B cell (primary cell): ENCODE measurements at regions not wholly inside any gene's neighbourhood (a gene's known extent, or its start where the extent isn't known, plus 50 kb on each side); places are given as distances from the start of the nearest gene placed in this dataset.

Experiments used
- ATAC-seq: fragments of 200-7000 bp; cut with Tn5 transposase; one replicate; pipeline ENCODE4 v1.10.0; 2021; ENCODE audit warnings: low read depth, mild to moderate bottlenecking, moderate number of reproducible peaks, moderate library complexity
- CTCF ChIA-PET: fragments of 350-600 bp; sonication (Branson Sonifier 250); formaldehyde crosslinking; loops from one replicate; lab custom pipeline; 2021; ENCODE audit warnings: antibody characterized with exemption, inconsistent platforms; lab: Charles Lee
- POLR2A ChIA-PET: fragments of 350-600 bp; sonication (Branson Sonifier 250); formaldehyde crosslinking; loops from one replicate; lab custom pipeline; 2021; ENCODE audit warnings: antibody characterized with exemption; lab: Charles Lee
- DNase-seq: peaks from one replicate; pipeline ENCODE4 v3.0.0; 2013
- H2AFZ ChIP-seq: 2 replicates; pipeline ENCODE4 v1.6.1; 2012; ENCODE audit warnings: mild to moderate bottlenecking, low read depth, low read length; ENCODE audit not compliant: insufficient read depth, poor library complexity, severe bottlenecking
- H3K27ac ChIP-seq, 2 donors: 1 replicate in 1 of 2; 2 replicates in 1 of 2; pipeline ENCODE4 v1.5.1; 2012 to 2013; ENCODE audit warnings: low read length in 2 of 2, mild to moderate bottlenecking in 2 of 2, moderate library complexity in 1 of 2
- H3K27me3 ChIP-seq, 4 experiments: fragments of 200-600 bp in 1 of 4; sonication (generic) in 1 of 4; replicated peaks in 1 of 4; 1 replicate in 2 of 4; 2 replicates in 2 of 4; pipeline versions ENCODE4 v1.6.1 to v1.7.0; 2013 to 2016; ENCODE audit warnings: low read length in 3 of 4, mild to moderate bottlenecking in 2 of 4, mixed read lengths in 1 of 4, moderate library complexity in 1 of 4; ENCODE audit not compliant: insufficient read depth in 4 of 4, control insufficient read depth in 3 of 4; ENCODE audit errors: control extremely low read depth in 1 of 4
- H3K36me3 ChIP-seq, 2 experiments: replicated peaks in 1 of 2; 1 replicate in 1 of 2; 2 replicates in 1 of 2; pipeline versions ENCODE4 v1.6.1 to v1.7.1; 2013; ENCODE audit warnings: low read length in 1 of 2; ENCODE audit not compliant: insufficient read depth in 2 of 2, control insufficient read depth in 1 of 2; ENCODE audit errors: control extremely low read depth in 1 of 2, extremely low read depth in 1 of 2
- H3K4me1 ChIP-seq, 2 donors: fragments of 200-600 bp in 1 of 2; sonication (generic) in 1 of 2; 1 replicate in 1 of 2; 2 replicates in 1 of 2; pipeline versions ENCODE4 v1.5.1 to v1.6.1; 2013 to 2017; ENCODE audit warnings: low read length in 2 of 2; ENCODE audit not compliant: control insufficient read depth in 2 of 2, insufficient read depth in 2 of 2
- H3K4me2 ChIP-seq: replicated peaks from 2 replicates; pipeline ENCODE3; 2012; ENCODE audit warnings: mild to moderate bottlenecking, low read depth, low read length; ENCODE audit not compliant: poor library complexity, severe bottlenecking
- H3K4me3 ChIP-seq, 5 experiments: fragments of 200-600 bp in 1 of 5; sonication (generic) in 1 of 5; 1 replicate in 3 of 5; 2 replicates in 2 of 5; pipeline versions ENCODE4 v1.5.1 to v1.7.0; 2011 to 2016; ENCODE audit warnings: low read length in 4 of 5, mild to moderate bottlenecking in 4 of 5, low read depth in 2 of 5, control low read depth in 1 of 5, moderate library complexity in 1 of 5; ENCODE audit not compliant: insufficient read depth in 1 of 5; ENCODE audit errors: control extremely low read depth in 1 of 5, extremely low read depth in 1 of 5
- H3K79me2 ChIP-seq: fragments of 200-600 bp; sonication (generic); one replicate; pipeline ENCODE4 v1.6.0; 2016; ENCODE audit warnings: low read length; ENCODE audit not compliant: control insufficient read depth, insufficient read depth
- H3K9ac ChIP-seq: fragments of 200-600 bp; sonication (generic); 2 replicates; pipeline ENCODE4 v1.6.1; 2017; ENCODE audit warnings: mild to moderate bottlenecking, low read length, moderate library complexity
- H3K9me3 ChIP-seq, 3 donors: one replicate each; pipeline versions ENCODE4 v1.6.1 to v1.7.1; 2013; ENCODE audit warnings: low read length in 2 of 3; ENCODE audit not compliant: control insufficient read depth in 2 of 3, insufficient read depth in 1 of 3; ENCODE audit errors: control extremely low read depth in 1 of 3
- H4K20me1 ChIP-seq: 2 replicates; pipeline ENCODE4 v1.6.0; 2012; ENCODE audit warnings: mild to moderate bottlenecking, low read length; ENCODE audit not compliant: insufficient read depth, control insufficient read depth, poor library complexity, severe bottlenecking
- H3K27ac Mint-ChIP-seq: one replicate; pipeline ENCODE4 v1.8.0; 2021; ENCODE audit warnings: mixed read lengths
- H3K27me3 Mint-ChIP-seq: one replicate; pipeline ENCODE4 v1.8.0; 2021; ENCODE audit warnings: mixed read lengths
- H3K4me1 Mint-ChIP-seq: one replicate; pipeline ENCODE4 v1.8.0; 2021; ENCODE audit warnings: mixed read lengths
- H3K4me3 Mint-ChIP-seq: one replicate; pipeline ENCODE4 v1.8.0; 2021; ENCODE audit warnings: mixed read lengths
- H3K9me3 Mint-ChIP-seq: one replicate; pipeline ENCODE4 v1.8.0; 2022; ENCODE audit warnings: mixed read lengths; ENCODE audit not compliant: insufficient read depth
- CTCF ChIP-seq: fragments of 200-600 bp; IDR thresholded peaks from one replicate; pipeline ENCODE4 v1.8.0; 2022; ENCODE audit warnings: antibody characterized with exemption, mild to moderate bottlenecking
- EZH2 ChIP-seq: IDR thresholded peaks from 2 replicates; pipeline ENCODE4 v1.6.1; 2012; ENCODE audit warnings: borderline replicate concordance, low read depth, mild to moderate bottlenecking, moderate library complexity, low read length; ENCODE audit not compliant: insufficient read depth, poor library complexity, severe bottlenecking
- intact Hi-C: fragments of 100-400 bp; cut with micrococcal nuclease; formaldehyde crosslinking; loops from one replicate; pipeline ENCODE4 v1.10.0; 2022

GRCh38 chr2:185436787-185437372 is 301.7 kb upstream of the FSIP2 start:
- Histone ChIP-seq H3K27me3 (no peaks in the 10 kb centered on the region), H3K27ac (no peak overlapping the region), H3K4me3 (no peak overlapping the region), H3K9me3 (peaks cover 0 to under 1% (median 0%) of the 10 kb centered on the region in 3 donors), H3K4me2 (no peak overlapping the region), H3K9ac (no peak overlapping the region), H2AFZ (no peak overlapping the region), H4K20me1 (no peaks in the 10 kb centered on the region), H3K36me3 (no peaks in the 10 kb centered on the region), H3K79me2 (no peaks in the 10 kb centered on the region), H3K4me1 (no peaks in the 10 kb centered on the region)
- Mint-ChIP-seq H3K27ac (no peak overlapping the region), H3K9me3 (no peaks in the 10 kb centered on the region), H3K4me1 (no peaks in the 10 kb centered on the region), H3K27me3 (no peaks in the 10 kb centered on the region), H3K4me3 (no peak overlapping the region)
- no peak for DNase-seq
- ATAC-seq = no peak
- no peak for TF ChIP-seq CTCF
- no peak for TF ChIP-seq EZH2
- POLR2A ChIA-PET = no interaction called here
- intact Hi-C loops = no loop called here
- CTCF ChIA-PET = no interaction called here

GRCh38 chr2:185441486-185442005 is 297.1 kb upstream of the FSIP2 start:
- TF ChIP-seq CTCF = no peak
- TF ChIP-seq EZH2 = no peak
- Mint-ChIP-seq H3K4me3 (no peak overlapping the region), H3K4me1 (no peaks in the 10 kb centered on the region), H3K27me3 (no peaks in the 10 kb centered on the region), H3K27ac (no peak overlapping the region), H3K9me3 (no peaks in the 10 kb centered on the region)
- Histone ChIP-seq H3K27ac (no peak overlapping the region), H3K4me1 (no peaks in the 10 kb centered on the region), H4K20me1 (no peaks in the 10 kb centered on the region), H3K27me3 (no peaks in the 10 kb centered on the region), H3K79me2 (no peaks in the 10 kb centered on the region), H3K4me2 (no peak overlapping the region), H3K4me3 (no peak overlapping the region), H3K36me3 (no peaks in the 10 kb centered on the region), H3K9me3 (peaks cover 0 to 1% (median 0%) of the 10 kb centered on the region in 3 donors), H3K9ac (no peak overlapping the region), H2AFZ (no peak overlapping the region)
- DNase-seq (no peak), ATAC-seq (no peak)
- POLR2A ChIA-PET = no interaction called here
- CTCF ChIA-PET = no interaction called here
- intact Hi-C loops = no loop called here
